Caco-2 (cell line): ENCODE measurements at regions not wholly inside any gene's neighbourhood (a gene's known extent, or its start where the extent isn't known, plus 50 kb on each side); places are given as distances from the start of the nearest gene placed in this dataset.

ENCODE experiments used
- BruUV-seq: library from RNA; stranded (reverse); fragments of 400-500 nt; replicated peaks from 2 replicates; lab custom pipeline; 2021; lab: Mats Ljungman, UMichigan
- CTCF ChIA-PET: fragments of 300-600 bp; sonication (Branson Sonifier 250); formaldehyde crosslinking; loops from one replicate; lab custom pipeline; 2022; ENCODE audit warnings: antibody characterized with exemption; lab: Charles Lee
- POLR2A ChIA-PET: fragments of 300-600 bp; sonication (Branson Sonifier 250); formaldehyde crosslinking; loops from one replicate; lab custom pipeline; 2022; ENCODE audit warnings: antibody characterized with exemption; lab: Charles Lee
- DNase-seq, 2 experiments: peaks; one replicate each; pipeline versions ENCODE4 v3.0.0 to v3.0.0-alpha.2; 2020 to 2022
- H3K27me3 ChIP-seq: replicated peaks from 2 replicates; pipeline ENCODE4 v1.6.0; 2011; ENCODE audit warnings: low read length; ENCODE audit not compliant: control insufficient read depth, insufficient read depth
- H3K36me3 ChIP-seq: 2 replicates; pipeline ENCODE4 v1.5.1; 2011; ENCODE audit warnings: low read length; ENCODE audit not compliant: control insufficient read depth, insufficient read depth
- H3K4me1 ChIP-seq: fragments of 250-450 bp; sonication (Bioruptor Pico); 2 replicates; pipeline ENCODE4 v1.5.1; 2020; ENCODE audit warnings: mild to moderate bottlenecking
- H3K4me3 ChIP-seq: 2 replicates; pipeline ENCODE4 v1.5.1; 2011; ENCODE audit warnings: low read depth, mild to moderate bottlenecking, control low read depth, low read length
- H3K9me3 ChIP-seq: fragments of 250-450 bp; sonication (Bioruptor Pico); 2 replicates; pipeline ENCODE4 v1.5.1; 2020; ENCODE audit warnings: mild to moderate bottlenecking, moderate library complexity
- H3K27ac Mint-ChIP-seq: one replicate; pipeline ENCODE4 v1.8.0; 2022; ENCODE audit warnings: mixed read lengths; ENCODE audit not compliant: unreplicated experiment
- H3K27me3 Mint-ChIP-seq: one replicate; pipeline ENCODE4 v1.8.0; 2022; ENCODE audit warnings: mixed read lengths; ENCODE audit not compliant: insufficient read depth, unreplicated experiment
- H3K36me3 Mint-ChIP-seq: one replicate; pipeline ENCODE4 v1.8.0; 2022; ENCODE audit warnings: mild to moderate bottlenecking, mixed read lengths; ENCODE audit not compliant: insufficient read depth, unreplicated experiment
- H3K4me1 Mint-ChIP-seq: one replicate; pipeline ENCODE4 v1.8.0; 2022; ENCODE audit warnings: low read depth, mixed read lengths; ENCODE audit not compliant: unreplicated experiment
- H3K4me3 Mint-ChIP-seq: one replicate; pipeline ENCODE4 v1.8.0; 2022; ENCODE audit warnings: mild to moderate bottlenecking, moderate library complexity, mixed read lengths; ENCODE audit not compliant: unreplicated experiment
- H3K9me3 Mint-ChIP-seq: one replicate; pipeline ENCODE4 v1.8.0; 2022; ENCODE audit warnings: mixed read lengths; ENCODE audit not compliant: unreplicated experiment
- intact Hi-C: fragments of 100-400 bp; cut with micrococcal nuclease; formaldehyde crosslinking; loops from one replicate; pipeline ENCODE4 v1.10.0; 2022; ENCODE audit not compliant: unreplicated experiment
- TF ChIP-seq, protein P1 (sequence below), 2 experiments: fragments of 200-600 bp in 1 of 2; IDR thresholded peaks; 1 replicate in 1 of 2; 2 replicates in 1 of 2; pipeline versions ENCODE4 v1.5.1 to v1.8.0; 2011 to 2022; ENCODE audit warnings: antibody characterized with exemption in 1 of 2, control low read depth in 1 of 2, inconsistent platforms in 1 of 2, low read depth in 1 of 2, low read length in 1 of 2, mild to moderate bottlenecking in 1 of 2, moderate library complexity in 1 of 2; ENCODE audit not compliant: insufficient read depth in 1 of 2, severe bottlenecking in 1 of 2, unreplicated experiment in 1 of 2

DNA sequence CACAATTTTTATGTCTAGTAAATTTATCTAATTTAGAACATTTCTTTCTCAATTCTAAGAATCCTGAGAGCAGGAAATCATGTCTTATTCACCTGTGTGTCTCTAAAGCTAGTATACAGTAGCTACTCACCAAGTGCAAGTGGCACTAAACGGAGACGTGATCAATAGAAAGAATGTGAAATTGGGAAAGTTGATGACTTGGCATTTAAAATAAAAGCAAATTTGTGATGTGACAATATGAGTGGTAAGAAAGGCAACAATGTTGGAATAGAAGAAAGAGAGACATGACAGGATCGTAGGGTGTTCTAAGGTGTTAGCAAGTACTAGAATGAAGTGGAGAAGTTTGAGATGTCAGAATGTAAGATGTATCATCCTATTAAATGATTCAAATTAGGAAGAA is 725.9 kb downstream of the BCKDHB start:
- no peaks in the 10 kb centered on the region for H3K4me1 ChIP-seq
- intact Hi-C loops: no loop called here
- Mint-ChIP-seq H3K4me3 (no peak overlapping the region), H3K27ac (no peak overlapping the region), H3K9me3 (no peaks in the 10 kb centered on the region), H3K36me3 (no peaks in the 10 kb centered on the region), H3K4me1 (no peaks in the 10 kb centered on the region), H3K27me3 (no peaks in the 10 kb centered on the region)
- ChIA-PET CTCF (no interaction called here), POLR2A (no interaction called here)
- H3K36me3 ChIP-seq: no peaks in the 10 kb centered on the region
- DNase-seq: no peak
- no peak overlapping the region for H3K4me3 ChIP-seq
- no peaks in the 10 kb centered on the region for H3K9me3 ChIP-seq
- TF ChIP-seq, protein P1, sequence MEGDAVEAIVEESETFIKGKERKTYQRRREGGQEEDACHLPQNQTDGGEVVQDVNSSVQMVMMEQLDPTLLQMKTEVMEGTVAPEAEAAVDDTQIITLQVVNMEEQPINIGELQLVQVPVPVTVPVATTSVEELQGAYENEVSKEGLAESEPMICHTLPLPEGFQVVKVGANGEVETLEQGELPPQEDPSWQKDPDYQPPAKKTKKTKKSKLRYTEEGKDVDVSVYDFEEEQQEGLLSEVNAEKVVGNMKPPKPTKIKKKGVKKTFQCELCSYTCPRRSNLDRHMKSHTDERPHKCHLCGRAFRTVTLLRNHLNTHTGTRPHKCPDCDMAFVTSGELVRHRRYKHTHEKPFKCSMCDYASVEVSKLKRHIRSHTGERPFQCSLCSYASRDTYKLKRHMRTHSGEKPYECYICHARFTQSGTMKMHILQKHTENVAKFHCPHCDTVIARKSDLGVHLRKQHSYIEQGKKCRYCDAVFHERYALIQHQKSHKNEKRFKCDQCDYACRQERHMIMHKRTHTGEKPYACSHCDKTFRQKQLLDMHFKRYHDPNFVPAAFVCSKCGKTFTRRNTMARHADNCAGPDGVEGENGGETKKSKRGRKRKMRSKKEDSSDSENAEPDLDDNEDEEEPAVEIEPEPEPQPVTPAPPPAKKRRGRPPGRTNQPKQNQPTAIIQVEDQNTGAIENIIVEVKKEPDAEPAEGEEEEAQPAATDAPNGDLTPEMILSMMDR (IDR thresholded peaks at IDR 0.05; ENCODE audit: insufficient read depth in 1 of 2, low read depth in 1 of 2, low read length in 1 of 2, severe bottlenecking in 1 of 2, unreplicated experiment in 1 of 2): no peak
- no peaks in the 10 kb centered on the region for H3K27me3 ChIP-seq
- BruUV-seq: no TSS peak

DNA sequence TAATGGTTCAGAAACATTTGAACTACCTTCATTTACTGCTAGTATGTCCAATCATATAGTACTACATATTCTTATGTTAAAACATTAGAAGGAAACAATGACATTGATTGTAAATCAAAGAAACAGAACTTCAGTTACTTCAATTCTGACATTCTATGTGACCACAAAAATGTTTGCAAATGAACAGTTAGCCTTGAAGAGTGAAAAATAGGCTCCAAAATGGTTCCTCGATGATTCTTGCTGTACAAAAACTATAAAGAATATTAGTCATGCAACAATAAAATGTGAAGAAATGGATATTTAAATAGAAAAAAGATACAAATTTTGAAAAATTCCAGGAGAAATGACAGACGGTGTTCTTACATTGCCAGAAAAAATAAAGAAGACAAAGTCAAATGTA is 686.9 kb downstream of the BCKDHB start:
- H3K9me3 ChIP-seq: no peaks in the 10 kb centered on the region

DNA sequence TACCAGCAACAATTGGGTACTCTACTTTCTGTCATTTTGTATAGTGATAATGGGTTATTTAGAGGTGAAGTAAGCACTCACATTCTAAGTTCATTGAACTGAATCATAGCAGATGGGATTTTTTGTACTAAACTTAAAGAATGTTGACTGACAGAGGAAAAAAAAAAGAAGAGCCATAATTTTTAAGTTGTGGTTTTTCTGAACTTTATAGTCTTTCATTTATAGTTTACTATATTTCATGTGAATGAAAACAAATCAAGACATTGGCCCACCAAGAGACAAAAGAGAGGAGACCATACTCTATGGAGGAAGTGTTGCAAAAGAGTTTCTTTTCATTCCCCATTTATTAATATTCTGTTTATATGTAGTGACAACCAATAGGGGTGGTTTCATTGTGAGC is 685.7 kb downstream of the BCKDHB start:
- no peak for DNase-seq
- Mint-ChIP-seq H3K27ac (no peak overlapping the region), H3K36me3 (no peaks in the 10 kb centered on the region), H3K4me3 (no peak overlapping the region), H3K27me3 (no peaks in the 10 kb centered on the region), H3K4me1 (no peaks in the 10 kb centered on the region), H3K9me3 (no peaks in the 10 kb centered on the region)
- Histone ChIP-seq H3K27me3 (no peaks in the 10 kb centered on the region), H3K9me3 (no peaks in the 10 kb centered on the region), H3K4me3 (no peak overlapping the region), H3K36me3 (no peaks in the 10 kb centered on the region), H3K4me1 (no peaks in the 10 kb centered on the region)
- TF ChIP-seq, protein P1 (IDR thresholded peaks at IDR 0.05; ENCODE audit: insufficient read depth in 1 of 2, low read depth in 1 of 2, low read length in 1 of 2, severe bottlenecking in 1 of 2, unreplicated experiment in 1 of 2): no peak
- intact Hi-C loops: no loop called here
- ChIA-PET CTCF (no interaction called here), POLR2A (no interaction called here)
- no TSS peak for BruUV-seq

More for the DNA sequence above, 686.9 kb downstream of the BCKDHB start:
- Mint-ChIP-seq H3K4me1 (no peaks in the 10 kb centered on the region), H3K27ac (no peak overlapping the region), H3K27me3 (no peaks in the 10 kb centered on the region), H3K36me3 (no peaks in the 10 kb centered on the region), H3K4me3 (no peak overlapping the region), H3K9me3 (no peaks in the 10 kb centered on the region)
- Histone ChIP-seq H3K4me1 (no peaks in the 10 kb centered on the region), H3K27me3 (no peaks in the 10 kb centered on the region), H3K4me3 (no peak overlapping the region), H3K36me3 (no peaks in the 10 kb centered on the region)
- DNase-seq: no peak
- TF ChIP-seq, protein P1 (IDR thresholded peaks at IDR 0.05; ENCODE audit: insufficient read depth in 1 of 2, low read depth in 1 of 2, low read length in 1 of 2, severe bottlenecking in 1 of 2, unreplicated experiment in 1 of 2): no peak
- intact Hi-C loops: no loop called here
- BruUV-seq: no TSS peak
- ChIA-PET CTCF (no interaction called here), POLR2A (no interaction called here)
